Mucosa of stomach (tissue), 1 donor: ENCODE measurements at regions not wholly inside any gene's neighbourhood (a gene's known extent, or its start where the extent isn't known, plus 50 kb on each side); places are given as distances from the start of the nearest gene placed in this dataset.

ENCODE experiments used
- H3K27me3 ChIP-seq: one replicate; pipeline ENCODE4 v1.7.0; 2013; ENCODE audit warnings: mild to moderate bottlenecking, low read length; ENCODE audit not compliant: control insufficient read depth, insufficient read depth
- H3K36me3 ChIP-seq: one replicate; pipeline ENCODE4 v1.7.0; 2013; ENCODE audit warnings: low read length; ENCODE audit not compliant: control insufficient read depth, insufficient read depth
- H3K4me1 ChIP-seq: one replicate; pipeline ENCODE4 v1.7.0; 2013; ENCODE audit warnings: mild to moderate bottlenecking, low read length; ENCODE audit not compliant: control insufficient read depth, insufficient read depth
- H3K4me3 ChIP-seq: one replicate; pipeline ENCODE4 v1.7.0; 2013; ENCODE audit warnings: low read length
- H3K9ac ChIP-seq: one replicate; pipeline ENCODE4 v1.7.0; 2013; ENCODE audit warnings: mild to moderate bottlenecking, low read length, moderate library complexity
- H3K9me3 ChIP-seq: one replicate; pipeline ENCODE4 v1.7.0; 2013; ENCODE audit warnings: mild to moderate bottlenecking, low read length, moderate library complexity; ENCODE audit not compliant: control insufficient read depth
- donor health status: Pancreatic carcinoma.

GRCh38 chr7:25844102-25844870 lies 307.7 kb upstream of the NFE2L3 start:
- H3K36me3 ChIP-seq, result no peaks in the 10 kb centered on the region
- H3K4me3 ChIP-seq, result no peak overlapping the region
- no peak overlapping the region for H3K9ac ChIP-seq
- peaks cover 1% of the 10 kb centered on the region for H3K27me3 ChIP-seq
- H3K4me1 ChIP-seq, result no peaks in the 10 kb centered on the region
- H3K9me3 ChIP-seq, result no peaks in the 10 kb centered on the region

- Histone ChIP-seq H3K27me3 (peaks cover 10% of the 10 kb centered on the region), H3K4me3 (no peak overlapping the region), H3K9ac (no peak overlapping the region), H3K9me3 (no peaks in the 10 kb centered on the region), H3K36me3 (no peaks in the 10 kb centered on the region), H3K4me1 (no peaks in the 10 kb centered on the region)
These were observed 306.5 kb upstream of the NFE2L3 start for GRCh38 chr7:25845464-25845863.

DNA sequence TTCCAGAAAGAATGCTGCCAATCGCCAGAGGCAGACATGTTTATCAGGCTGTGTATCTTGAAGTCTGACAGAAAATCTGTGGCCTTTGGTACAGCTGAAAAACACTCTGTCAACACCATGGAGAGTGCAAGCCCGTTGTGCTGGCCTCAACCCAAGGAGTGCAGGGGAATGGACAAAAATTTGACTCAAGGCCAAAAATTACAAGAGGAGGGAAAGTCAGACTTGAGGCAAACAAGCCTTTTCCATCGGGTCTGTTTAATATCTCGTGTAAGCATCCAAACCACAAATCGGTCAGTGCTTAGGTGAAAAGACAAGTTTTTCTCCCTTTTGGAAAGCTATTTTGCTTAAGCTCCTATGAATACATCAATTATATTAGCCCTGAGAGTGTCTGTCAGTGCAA lies 305.3 kb upstream of the NFE2L3 start:
- peaks cover 23% of the 10 kb centered on the region for H3K27me3 ChIP-seq
- no peak overlapping the region for H3K4me3 ChIP-seq
- no peaks in the 10 kb centered on the region for H3K9me3 ChIP-seq
- no peaks in the 10 kb centered on the region for H3K36me3 ChIP-seq
- peaks cover 6% of the 10 kb centered on the region for H3K4me1 ChIP-seq
- H3K9ac ChIP-seq, result no peak overlapping the region

- peaks cover 13% of the 10 kb centered on the region for H3K4me1 ChIP-seq
- H3K9me3 ChIP-seq, result no peaks in the 10 kb centered on the region
- no peak overlapping the region for H3K4me3 ChIP-seq
- H3K36me3 ChIP-seq, result no peaks in the 10 kb centered on the region
- peaks cover 31% of the 10 kb centered on the region for H3K27me3 ChIP-seq
- no peak overlapping the region for H3K9ac ChIP-seq
These were observed 304.5 kb upstream of the NFE2L3 start for GRCh38 chr7:25847336-25848070.

- Histone ChIP-seq H3K9ac (no peak overlapping the region), H3K36me3 (no peaks in the 10 kb centered on the region), H3K27me3 (peaks cover 52% of the 10 kb centered on the region), H3K9me3 (no peaks in the 10 kb centered on the region), H3K4me3 (no peak overlapping the region), H3K4me1 (peaks cover 18% of the 10 kb centered on the region)
These were observed 302.4 kb upstream of the NFE2L3 start for GRCh38 chr7:25849500-25850184.

GRCh38 chr7:25850216-25850615 lies 301.8 kb upstream of the NFE2L3 start:
- peaks cover 57% of the 10 kb centered on the region for H3K27me3 ChIP-seq
- H3K4me1 ChIP-seq, result peaks cover 18% of the 10 kb centered on the region
- no peak overlapping the region for H3K9ac ChIP-seq
- H3K36me3 ChIP-seq, result no peaks in the 10 kb centered on the region
- H3K9me3 ChIP-seq, result no peaks in the 10 kb centered on the region
- H3K4me3 ChIP-seq, result no peak overlapping the region

DNA sequence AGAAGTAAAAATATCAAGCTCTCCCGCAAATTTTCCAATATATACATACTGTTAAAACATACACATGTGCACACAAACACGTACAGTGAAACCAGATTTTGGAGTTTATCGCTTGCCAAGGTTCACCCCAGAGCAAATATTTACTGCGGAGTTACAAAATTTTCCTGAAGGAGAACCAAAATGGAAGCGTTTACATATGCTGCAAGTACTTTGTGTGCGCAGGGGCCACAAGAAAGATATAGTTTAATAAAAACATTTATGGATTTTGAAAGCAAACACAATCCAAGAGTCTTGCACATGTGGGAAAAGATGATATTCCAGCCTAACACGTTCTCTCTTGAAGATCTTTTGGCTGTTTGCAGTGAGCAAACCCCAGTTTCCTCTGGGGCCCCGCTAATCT lies 301.3 kb upstream of the NFE2L3 start:
- peaks cover 18% of the 10 kb centered on the region for H3K4me1 ChIP-seq
- no peak overlapping the region for H3K9ac ChIP-seq
- peaks cover 61% of the 10 kb centered on the region for H3K27me3 ChIP-seq
- H3K9me3 ChIP-seq, result no peaks in the 10 kb centered on the region
- no peak overlapping the region for H3K4me3 ChIP-seq
- H3K36me3 ChIP-seq, result no peaks in the 10 kb centered on the region

- no peaks in the 10 kb centered on the region for H3K9me3 ChIP-seq
- H3K36me3 ChIP-seq, result no peaks in the 10 kb centered on the region
- no peak overlapping the region for H3K4me3 ChIP-seq
- H3K27me3 ChIP-seq, result peaks cover 70% of the 10 kb centered on the region
- H3K4me1 ChIP-seq, result peaks cover 18% of the 10 kb centered on the region
- no peak overlapping the region for H3K9ac ChIP-seq
These were observed 300.4 kb upstream of the NFE2L3 start for GRCh38 chr7:25851332-25852210.

- no peak overlapping the region for H3K9ac ChIP-seq
- H3K4me1 ChIP-seq, result peaks cover 18% of the 10 kb centered on the region
- peaks cover 78% of the 10 kb centered on the region for H3K27me3 ChIP-seq
- no peaks in the 10 kb centered on the region for H3K9me3 ChIP-seq
- H3K4me3 ChIP-seq, result no peak overlapping the region
- H3K36me3 ChIP-seq, result no peaks in the 10 kb centered on the region
These were observed 299.6 kb upstream of the NFE2L3 start for GRCh38 chr7:25852211-25852938.

- Histone ChIP-seq H3K9ac (no peak overlapping the region), H3K27me3 (peaks cover 83% of the 10 kb centered on the region), H3K4me3 (no peak overlapping the region), H3K36me3 (no peaks in the 10 kb centered on the region), H3K4me1 (peaks cover 18% of the 10 kb centered on the region), H3K9me3 (no peaks in the 10 kb centered on the region)
These were observed 299.1 kb upstream of the NFE2L3 start for GRCh38 chr7:25852939-25853271.

- peaks cover 87% of the 10 kb centered on the region for H3K27me3 ChIP-seq
- H3K36me3 ChIP-seq, result no peaks in the 10 kb centered on the region
- no peak overlapping the region for H3K9ac ChIP-seq
- peaks cover 18% of the 10 kb centered on the region for H3K4me1 ChIP-seq
- no peaks in the 10 kb centered on the region for H3K9me3 ChIP-seq
- no peak overlapping the region for H3K4me3 ChIP-seq
These were observed 298.7 kb upstream of the NFE2L3 start for GRCh38 chr7:25853314-25853713.
